Endothelial cell of umbilical vein (primary cell): ENCODE measurements at regions not wholly inside any gene's neighbourhood (a gene's known extent, or its start where the extent isn't known, plus 50 kb on each side); places are given as distances from the start of the nearest gene placed in this dataset.

Source experiments
- BruUV-seq: library from RNA; stranded (reverse); fragments of 400-500 nt; replicated peaks from 2 replicates; lab custom pipeline; 2021; lab: Mats Ljungman, UMichigan
- CTCF ChIA-PET: fragments of 300-600, 350-600 bp; sonication (Branson Sonifier 250); formaldehyde crosslinking; loops from one replicate; lab custom pipeline; 2021; ENCODE audit warnings: antibody characterized with exemption, inconsistent platforms; lab: Charles Lee
- POLR2A ChIA-PET: fragments of 300-600, 350-600 bp; sonication (Branson Sonifier 250); formaldehyde crosslinking; loops from one replicate; lab custom pipeline; 2021; ENCODE audit warnings: antibody characterized with exemption, inconsistent platforms; lab: Charles Lee
- DNase-seq: peaks from one replicate; pipeline ENCODE4 v3.0.0-alpha.2; 2011; ENCODE audit warnings: low read depth, low spot score
- FAIRE-seq: peaks from 2 replicates; lab custom pipeline; 2011; peaks lifted over from hg19 to GRCh38; lab: Jason Lieb, UNC
- H2AFZ ChIP-seq: 2 replicates; pipeline ENCODE4 v1.6.0; 2012; ENCODE audit warnings: low read depth, low read length, control low read depth, inconsistent platforms
- H3K27ac ChIP-seq: 2 replicates; pipeline ENCODE4 v1.5.1; 2011; ENCODE audit warnings: low read depth, mild to moderate bottlenecking, control low read depth, low read length, moderate library complexity; ENCODE audit not compliant: insufficient read depth
- H3K27me3 ChIP-seq, 2 experiments: 2 replicates each; pipeline versions ENCODE4 v1.6.0 to v1.6.1; 2011; ENCODE audit warnings: low read length in 2 of 2, mixed read lengths in 1 of 2; ENCODE audit not compliant: control insufficient read depth in 2 of 2, insufficient read depth in 2 of 2
- H3K36me3 ChIP-seq, 2 experiments: 2 replicates in 1 of 2; 3 replicates in 1 of 2; pipeline ENCODE4 v1.5.1; 2011; ENCODE audit warnings: low read length in 2 of 2, mild to moderate bottlenecking in 1 of 2, moderate library complexity in 1 of 2; ENCODE audit not compliant: control insufficient read depth in 2 of 2, insufficient read depth in 2 of 2; ENCODE audit errors: extremely low read depth in 1 of 2
- H3K4me1 ChIP-seq: 3 replicates; pipeline ENCODE4 v1.5.1; 2011; ENCODE audit warnings: mild to moderate bottlenecking, low read length; ENCODE audit not compliant: control insufficient read depth, insufficient read depth; ENCODE audit errors: extremely low read depth
- H3K4me2 ChIP-seq: 2 replicates; pipeline ENCODE4 v1.6.1; 2011; ENCODE audit warnings: low read length, control low read depth, mixed read lengths; ENCODE audit not compliant: insufficient read depth
- H3K4me3 ChIP-seq, 3 experiments: fragments of 200-600 bp in 1 of 3; sonication (generic), shearing (Covaris generic) in 1 of 3; replicated peaks in 1 of 3; 2 replicates each; pipeline ENCODE4 v1.5.1; 2011 to 2016; ENCODE audit warnings: control low read depth in 3 of 3, low read length in 3 of 3, mild to moderate bottlenecking in 2 of 3, inconsistent platforms in 1 of 3, low read depth in 1 of 3, moderate library complexity in 1 of 3; ENCODE audit not compliant: insufficient read depth in 1 of 3
- H3K79me2 ChIP-seq: 2 replicates; pipeline ENCODE4 v1.6.0; 2012; ENCODE audit warnings: low read length, inconsistent platforms; ENCODE audit not compliant: control insufficient read depth, insufficient read depth
- H3K9ac ChIP-seq: replicated peaks from 2 replicates; pipeline ENCODE3; 2011; ENCODE audit warnings: low read length, control low read depth; ENCODE audit not compliant: insufficient read depth; ENCODE audit errors: extremely low read depth
- H3K9me1 ChIP-seq: replicated peaks from 3 replicates; pipeline ENCODE4 v1.6.0; 2011; ENCODE audit warnings: mild to moderate bottlenecking, low read length; ENCODE audit not compliant: control insufficient read depth, insufficient read depth; ENCODE audit errors: extremely low read depth
- H3K9me3 ChIP-seq: replicated peaks from 2 replicates; pipeline ENCODE4 v1.5.1; 2012; ENCODE audit warnings: low read length, inconsistent platforms; ENCODE audit not compliant: control insufficient read depth, insufficient read depth
- H4K20me1 ChIP-seq: replicated peaks from 2 replicates; pipeline ENCODE3; 2011; ENCODE audit warnings: mild to moderate bottlenecking, low read length; ENCODE audit not compliant: control insufficient read depth, insufficient read depth; ENCODE audit errors: extremely low read depth
- EZH2 ChIP-seq: IDR thresholded peaks from 2 replicates; pipeline ENCODE4 v1.6.1; 2012; ENCODE audit warnings: borderline replicate concordance, low read depth, mild to moderate bottlenecking, moderate library complexity, low read length, inconsistent platforms; ENCODE audit not compliant: severe bottlenecking
- FOS ChIP-seq: IDR thresholded peaks from 2 replicates; pipeline ENCODE4 v1.6.1; 2011; ENCODE audit warnings: mild to moderate bottlenecking, low read length, moderate library complexity, borderline replicate concordance; ENCODE audit not compliant: insufficient read depth
- GATA2 ChIP-seq: IDR thresholded peaks from 2 replicates; pipeline ENCODE4 v1.7.0; 2011; ENCODE audit warnings: low read depth, mild to moderate bottlenecking, moderate library complexity, mixed read lengths, low read length; ENCODE audit not compliant: insufficient read length, insufficient read depth
- JUN ChIP-seq: IDR thresholded peaks from 2 replicates; pipeline ENCODE4 v1.6.1; 2011; ENCODE audit warnings: borderline replicate concordance, low read depth; ENCODE audit not compliant: insufficient read length, insufficient read depth
- MYC ChIP-seq: IDR thresholded peaks from one replicate; pipeline ENCODE4 v1.6.1; 2011; ENCODE audit warnings: mild to moderate bottlenecking, low read depth, low read length
- POLR2A ChIP-seq: IDR thresholded peaks from 2 replicates; pipeline ENCODE4 v1.6.1; 2012; ENCODE audit warnings: low read depth, mild to moderate bottlenecking, control low read depth, low read length
- POLR2AphosphoS5 ChIP-seq: IDR thresholded peaks from 2 replicates; pipeline ENCODE4 v1.6.1; 2012; ENCODE audit warnings: low read depth, mild to moderate bottlenecking, control low read depth, low read length, moderate library complexity; ENCODE audit not compliant: insufficient read depth
- dilution Hi-C: fragments of 300-500 bp; cut with MboI; formaldehyde crosslinking; loops from one replicate; pipeline ENCODE4 v1.15.0; 2019; ENCODE audit warnings: low sequenced_read_pairs; ENCODE audit not compliant: extremely low pct_ligation_motif_present
- intact Hi-C: fragments of 100-400 bp; cut with micrococcal nuclease; formaldehyde crosslinking; loops from one replicate; pipeline ENCODE4 v1.10.0; 2022
- TF ChIP-seq, protein P1 (sequence below): IDR thresholded peaks from 2 replicates; pipeline ENCODE4 v1.6.1; 2011; ENCODE audit not compliant: insufficient read depth, insufficient read length
- TF ChIP-seq, protein P2 (sequence below), 2 donors: IDR thresholded peaks; 1 replicate in 1 of 2; 2 replicates in 1 of 2; pipeline ENCODE4 v1.5.1; 2011; ENCODE audit warnings: low read length in 2 of 2, mild to moderate bottlenecking in 2 of 2, moderate library complexity in 2 of 2, control low read depth in 1 of 2, inconsistent platforms in 1 of 2, low read depth in 1 of 2; ENCODE audit not compliant: insufficient read depth in 1 of 2; ENCODE audit errors: extremely low read depth in 1 of 2

DNA sequence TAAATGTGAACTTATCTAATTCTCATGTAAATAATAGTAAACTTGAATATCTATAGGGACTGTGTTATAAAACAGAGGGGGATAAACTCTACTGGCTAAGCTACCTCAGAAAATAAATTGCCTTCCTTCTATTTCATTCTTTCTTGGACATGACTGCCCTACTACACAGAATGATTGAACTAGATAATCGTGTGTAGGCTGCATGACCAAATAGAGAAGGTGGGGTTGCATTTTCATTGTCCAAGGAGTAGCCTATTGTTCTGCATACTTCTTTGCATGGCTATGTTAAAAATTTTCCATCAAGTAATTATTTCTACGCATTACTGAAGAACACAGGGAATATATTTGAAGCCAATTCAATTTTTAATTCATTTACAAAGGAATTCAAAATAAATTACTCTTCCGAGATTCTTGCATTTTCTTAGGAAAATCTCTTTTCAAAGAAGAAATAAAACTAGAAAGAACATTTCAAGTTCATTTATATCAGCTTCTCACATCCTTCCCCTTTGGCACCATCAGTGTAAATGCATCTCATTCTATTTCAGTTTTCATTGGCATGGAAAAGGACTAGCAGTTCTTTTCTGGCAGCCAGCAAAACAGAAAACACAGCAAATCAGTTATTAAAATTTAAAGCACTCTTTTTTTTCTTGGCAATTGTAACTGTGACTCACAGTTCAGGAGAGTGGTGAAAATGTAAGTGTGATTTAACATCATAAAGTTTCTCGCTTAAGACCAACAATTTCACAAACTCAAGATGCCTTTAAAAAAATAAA, 714.7 kb downstream of the NCAM2 start:
- H2AFZ ChIP-seq: no peak overlapping the region
- no peaks in the 10 kb centered on the region for H3K9me1 ChIP-seq
- dilution Hi-C loops: no loop called here
- POLR2A ChIA-PET: no interaction called here
- no peaks in the 10 kb centered on the region for H3K4me1 ChIP-seq
- H3K4me3 ChIP-seq: no peak overlapping the region
- H3K27me3 ChIP-seq: no peaks in the 10 kb centered on the region
- intact Hi-C loops: no loop called here
- no peaks in the 10 kb centered on the region for H3K79me2 ChIP-seq
- CTCF ChIA-PET: no interaction called here
- no peaks in the 10 kb centered on the region for H4K20me1 ChIP-seq
- DNase-seq (peak; percentile 26), FAIRE-seq (no peak)
- no peak overlapping the region for H3K4me2 ChIP-seq
- H3K9ac ChIP-seq: no peak overlapping the region
- H3K27ac ChIP-seq: no peak overlapping the region
- no peaks in the 10 kb centered on the region for H3K9me3 ChIP-seq
- no peaks in the 10 kb centered on the region for H3K36me3 ChIP-seq
- no TSS peak for BruUV-seq
- TF ChIP-seq FOS (no peak), POLR2A (no peak), MYC (no peak), EZH2 (no peak), JUN (no peak), POLR2AphosphoS5 (no peak), GATA2 (no peak)
- TF ChIP-seq, protein P1, sequence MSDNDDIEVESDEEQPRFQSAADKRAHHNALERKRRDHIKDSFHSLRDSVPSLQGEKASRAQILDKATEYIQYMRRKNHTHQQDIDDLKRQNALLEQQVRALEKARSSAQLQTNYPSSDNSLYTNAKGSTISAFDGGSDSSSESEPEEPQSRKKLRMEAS: no peak
- TF ChIP-seq, protein P2, sequence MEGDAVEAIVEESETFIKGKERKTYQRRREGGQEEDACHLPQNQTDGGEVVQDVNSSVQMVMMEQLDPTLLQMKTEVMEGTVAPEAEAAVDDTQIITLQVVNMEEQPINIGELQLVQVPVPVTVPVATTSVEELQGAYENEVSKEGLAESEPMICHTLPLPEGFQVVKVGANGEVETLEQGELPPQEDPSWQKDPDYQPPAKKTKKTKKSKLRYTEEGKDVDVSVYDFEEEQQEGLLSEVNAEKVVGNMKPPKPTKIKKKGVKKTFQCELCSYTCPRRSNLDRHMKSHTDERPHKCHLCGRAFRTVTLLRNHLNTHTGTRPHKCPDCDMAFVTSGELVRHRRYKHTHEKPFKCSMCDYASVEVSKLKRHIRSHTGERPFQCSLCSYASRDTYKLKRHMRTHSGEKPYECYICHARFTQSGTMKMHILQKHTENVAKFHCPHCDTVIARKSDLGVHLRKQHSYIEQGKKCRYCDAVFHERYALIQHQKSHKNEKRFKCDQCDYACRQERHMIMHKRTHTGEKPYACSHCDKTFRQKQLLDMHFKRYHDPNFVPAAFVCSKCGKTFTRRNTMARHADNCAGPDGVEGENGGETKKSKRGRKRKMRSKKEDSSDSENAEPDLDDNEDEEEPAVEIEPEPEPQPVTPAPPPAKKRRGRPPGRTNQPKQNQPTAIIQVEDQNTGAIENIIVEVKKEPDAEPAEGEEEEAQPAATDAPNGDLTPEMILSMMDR (IDR thresholded peaks at IDR 0.05; ENCODE audit: extremely low read depth in 1 of 2, insufficient read depth in 1 of 2, low read depth in 1 of 2, low read length in 2 of 2): no peak
